Thyroid gland (tissue), 4 donors: ENCODE measurements at regions not wholly inside any gene's neighbourhood (a gene's known extent, or its start where the extent isn't known, plus 50 kb on each side); places are given as distances from the start of the nearest gene placed in this dataset.

ENCODE experiments used
- POLR2A ChIP-seq, 2 donors: fragments of 450-650 bp; IDR thresholded peaks; one replicate each; pipeline ENCODE4 v1.6.1; 2017; ENCODE audit warnings: antibody characterized with exemption in 2 of 2, mild to moderate bottlenecking in 2 of 2, moderate library complexity in 1 of 2
- TF ChIP-seq, protein P1 (sequence below), 6 experiments: fragments of 200-600 bp in 3 of 6; fragments of 450-650 bp in 3 of 6; sonication (generic) in 3 of 6; IDR thresholded peaks; one replicate each; pipeline ENCODE4 v1.5.1; 2016 to 2019; ENCODE audit warnings: antibody characterized with exemption in 6 of 6, mild to moderate bottlenecking in 2 of 6, inconsistent platforms in 1 of 6, moderate library complexity in 1 of 6

DNA sequence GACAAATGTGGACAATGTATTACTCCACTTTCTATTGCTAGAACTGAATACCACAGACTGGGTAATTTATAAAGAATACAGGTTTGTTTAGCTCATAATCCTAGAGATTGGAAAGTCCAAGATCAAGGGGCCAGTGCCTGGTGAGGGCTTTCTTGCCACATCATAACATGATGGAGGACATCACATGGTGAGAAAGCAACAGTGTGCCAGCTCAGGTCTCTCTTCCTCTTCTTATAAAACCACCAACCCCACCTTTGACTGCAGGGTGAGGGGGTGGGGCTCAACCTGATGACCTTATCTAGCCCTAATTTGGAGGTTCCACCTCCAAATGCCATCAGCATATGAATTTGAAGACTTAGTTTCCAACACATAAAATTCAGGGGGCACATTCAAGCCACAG is 105.7 kb upstream of the CXorf66 start:
- TF ChIP-seq, protein P1, sequence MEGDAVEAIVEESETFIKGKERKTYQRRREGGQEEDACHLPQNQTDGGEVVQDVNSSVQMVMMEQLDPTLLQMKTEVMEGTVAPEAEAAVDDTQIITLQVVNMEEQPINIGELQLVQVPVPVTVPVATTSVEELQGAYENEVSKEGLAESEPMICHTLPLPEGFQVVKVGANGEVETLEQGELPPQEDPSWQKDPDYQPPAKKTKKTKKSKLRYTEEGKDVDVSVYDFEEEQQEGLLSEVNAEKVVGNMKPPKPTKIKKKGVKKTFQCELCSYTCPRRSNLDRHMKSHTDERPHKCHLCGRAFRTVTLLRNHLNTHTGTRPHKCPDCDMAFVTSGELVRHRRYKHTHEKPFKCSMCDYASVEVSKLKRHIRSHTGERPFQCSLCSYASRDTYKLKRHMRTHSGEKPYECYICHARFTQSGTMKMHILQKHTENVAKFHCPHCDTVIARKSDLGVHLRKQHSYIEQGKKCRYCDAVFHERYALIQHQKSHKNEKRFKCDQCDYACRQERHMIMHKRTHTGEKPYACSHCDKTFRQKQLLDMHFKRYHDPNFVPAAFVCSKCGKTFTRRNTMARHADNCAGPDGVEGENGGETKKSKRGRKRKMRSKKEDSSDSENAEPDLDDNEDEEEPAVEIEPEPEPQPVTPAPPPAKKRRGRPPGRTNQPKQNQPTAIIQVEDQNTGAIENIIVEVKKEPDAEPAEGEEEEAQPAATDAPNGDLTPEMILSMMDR (IDR thresholded peaks at IDR 0.05), result no peak
- no peak for TF ChIP-seq POLR2A (IDR thresholded peaks at IDR 0.05)
